GM18909 (cell line): ENCODE measurements at regions not wholly inside any gene's neighbourhood (a gene's known extent, or its start where the extent isn't known, plus 50 kb on each side); places are given as distances from the start of the nearest gene placed in this dataset.
"Not testable (repeated sequence)": the region's sequence is repeated elsewhere in the genome, so short reads cannot be mapped to it uniquely, and the experiment has no call there.

ENCODE experiments used
- ATAC-seq: cut with Tn5 transposase; IDR thresholded peaks from one replicate; pipeline ENCODE4 v1.9.1; 2021; ENCODE audit warnings: mild to moderate bottlenecking; ENCODE audit not compliant: unreplicated experiment, poor library complexity

DNA sequence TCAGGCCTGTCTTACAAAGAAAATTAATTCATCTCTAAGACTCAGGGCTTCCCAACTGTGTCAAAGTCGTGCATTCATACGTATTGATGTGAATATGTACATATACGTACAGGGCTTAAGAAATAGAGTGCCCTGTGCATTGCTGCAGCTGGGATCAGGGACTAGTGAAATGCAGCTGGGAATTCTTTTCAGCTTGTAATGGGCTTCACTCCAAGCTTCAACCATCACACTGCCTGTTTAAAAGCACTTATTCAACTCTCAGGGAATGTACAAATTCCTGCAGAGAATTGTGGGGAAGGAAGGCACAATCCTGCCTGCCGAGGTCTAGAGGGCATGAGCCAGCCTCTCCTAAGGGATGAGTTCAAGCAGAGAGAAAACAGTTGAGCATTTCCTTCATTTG, 59.6 kb upstream of the MAN2A1 start:
- no peak for ATAC-seq

- ATAC-seq, result no peak
These were observed 61.1 kb upstream of the MAN2A1 start for GRCh38 chr5:109628591-109628990.

DNA sequence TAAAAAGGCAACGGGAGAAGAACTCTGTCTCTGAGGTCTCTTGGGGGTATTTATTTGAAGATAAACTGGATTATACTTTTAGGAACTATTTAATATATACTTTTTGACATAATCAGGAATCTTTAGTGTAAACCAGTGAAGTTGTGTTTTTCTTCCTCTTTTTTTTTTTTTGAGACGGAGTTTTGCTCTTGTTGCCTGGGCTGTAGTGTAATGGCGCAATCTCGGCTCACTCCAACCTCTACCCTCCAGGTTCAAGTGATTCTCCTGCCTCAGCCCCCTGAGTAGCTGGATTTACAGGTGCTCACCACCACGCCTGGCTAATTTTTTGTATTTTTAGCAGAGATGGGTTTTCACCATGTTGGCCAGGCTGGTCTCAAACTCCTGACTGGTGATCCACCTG, 68.5 kb upstream of the MAN2A1 start:
- ATAC-seq, result not testable (repeated sequence)

DNA sequence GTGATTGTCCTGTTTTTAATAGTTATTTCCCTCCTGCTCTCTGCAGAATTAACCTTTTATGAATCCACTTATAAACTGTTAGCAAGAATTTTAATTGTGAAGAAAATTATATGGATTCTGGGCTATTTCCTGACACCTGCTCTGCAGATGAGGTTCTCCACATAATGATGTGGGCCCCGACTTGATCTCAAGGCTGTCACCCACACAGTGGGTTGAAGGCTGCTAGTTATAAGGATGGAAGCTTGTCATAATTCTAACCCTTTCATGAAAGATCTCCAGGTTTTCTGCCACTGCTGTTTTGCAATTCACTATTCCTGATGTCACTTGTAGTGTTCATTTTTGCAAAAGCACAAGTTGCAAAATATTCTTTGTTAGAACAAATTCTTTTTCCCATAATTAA, 69.1 kb upstream of the MAN2A1 start:
- no peak for ATAC-seq

DNA sequence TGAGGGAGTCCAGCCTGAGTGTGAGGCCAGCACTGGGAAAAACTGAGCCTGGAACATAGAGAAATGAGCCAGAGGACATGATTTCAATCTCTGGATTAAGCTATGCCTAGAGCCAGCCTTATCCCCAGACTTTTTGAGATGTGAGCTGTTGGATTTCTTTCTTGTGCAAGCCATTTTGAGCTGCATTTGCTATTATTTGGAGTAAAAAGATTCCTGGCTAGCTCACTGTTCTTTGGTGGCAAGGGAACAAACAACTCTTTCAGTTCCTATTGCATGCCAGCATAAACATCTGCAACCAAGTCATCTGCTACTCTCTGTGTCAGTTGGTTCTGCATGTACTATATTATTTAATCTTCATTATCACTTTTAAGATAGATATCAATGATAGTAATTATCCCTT, 70.1 kb upstream of the MAN2A1 start:
- no peak for ATAC-seq

- ATAC-seq, result no peak
These were observed 70.7 kb upstream of the MAN2A1 start for GRCh38 chr5:109619021-109619460.

GRCh38 chr5:109614981-109615380, 74.7 kb upstream of the MAN2A1 start:
- ATAC-seq, result no peak

DNA sequence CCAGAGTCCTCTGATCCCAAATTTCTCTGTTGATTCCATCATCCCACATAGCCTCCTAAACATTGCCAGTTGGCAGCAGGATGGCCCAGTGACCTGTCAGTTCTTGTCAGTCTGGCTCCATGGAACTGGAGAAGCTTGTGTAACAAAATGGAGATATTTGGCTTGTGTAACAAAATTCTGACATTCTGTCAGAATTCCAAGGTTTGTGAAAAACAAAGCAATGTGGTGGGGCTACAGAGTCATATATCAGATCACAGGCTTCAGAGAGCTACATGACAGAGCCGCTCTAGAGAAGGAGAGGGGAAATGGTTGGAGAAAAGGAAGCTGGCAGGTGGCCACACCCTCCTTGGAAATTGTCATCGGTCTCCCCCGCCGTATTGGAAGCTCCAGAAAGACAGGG, 75.4 kb upstream of the MAN2A1 start:
- no peak for ATAC-seq

GRCh38 chr5:109612278-109612905, 77.3 kb upstream of the MAN2A1 start:
- no peak for ATAC-seq

DNA sequence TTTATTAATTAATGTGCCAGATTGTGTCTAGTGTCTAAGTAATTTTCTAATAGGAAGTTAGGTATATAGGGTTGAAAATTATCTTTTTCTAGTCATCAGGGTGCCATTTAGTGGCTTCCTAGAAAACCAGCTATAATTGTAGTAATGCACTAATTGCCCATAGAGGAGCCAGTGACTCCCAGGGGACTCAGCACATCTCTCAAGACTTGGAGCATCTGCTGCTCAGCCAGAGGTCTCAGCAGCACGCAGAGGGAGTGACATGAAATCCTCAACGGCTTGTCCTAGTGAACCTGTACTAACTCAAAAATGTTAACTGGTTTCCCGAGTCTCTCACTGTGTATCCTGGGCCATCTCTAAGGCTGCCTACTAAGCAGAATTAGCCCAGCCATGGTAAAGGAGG, 78.2 kb upstream of the MAN2A1 start:
- ATAC-seq, result no peak

GRCh38 chr5:109611061-109611460, 78.7 kb upstream of the MAN2A1 start:
- ATAC-seq, result no peak

- ATAC-seq, result no peak
These were observed 79.1 kb upstream of the MAN2A1 start for GRCh38 chr5:109610581-109610980.

- ATAC-seq, result no peak
These were observed 84.5 kb upstream of the MAN2A1 start for GRCh38 chr5:109605207-109605730.

- ATAC-seq, result no peak
These were observed 85.0 kb upstream of the MAN2A1 start for GRCh38 chr5:109604758-109605157.

GRCh38 chr5:109601736-109602135, 88.0 kb upstream of the MAN2A1 start:
- ATAC-seq, result no peak

DNA sequence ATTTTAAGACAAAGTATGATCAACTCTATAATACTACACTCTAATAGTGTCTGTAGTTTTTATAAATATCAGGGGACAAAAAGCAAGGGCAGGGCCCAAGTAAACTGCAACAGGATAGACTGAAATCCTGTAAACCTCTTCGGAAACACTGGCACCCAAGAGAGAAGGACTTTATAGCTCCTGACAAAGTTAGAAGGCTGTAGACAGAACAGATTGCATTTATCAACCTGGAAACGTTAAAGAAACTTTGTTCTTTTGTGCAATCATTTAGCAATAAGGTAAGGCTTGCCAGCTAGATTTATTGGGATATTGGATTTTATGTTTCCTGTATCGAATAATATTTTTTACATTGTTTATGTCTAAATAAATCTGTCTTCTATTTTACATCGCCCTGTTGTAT, 91.8 kb upstream of the MAN2A1 start:
- ATAC-seq, result no peak

GRCh38 chr5:109594217-109594616, 95.5 kb upstream of the MAN2A1 start:
- ATAC-seq, result no peak

- no peak for ATAC-seq
These were observed 98.9 kb upstream of the MAN2A1 start for GRCh38 chr5:109590799-109591198.

DNA sequence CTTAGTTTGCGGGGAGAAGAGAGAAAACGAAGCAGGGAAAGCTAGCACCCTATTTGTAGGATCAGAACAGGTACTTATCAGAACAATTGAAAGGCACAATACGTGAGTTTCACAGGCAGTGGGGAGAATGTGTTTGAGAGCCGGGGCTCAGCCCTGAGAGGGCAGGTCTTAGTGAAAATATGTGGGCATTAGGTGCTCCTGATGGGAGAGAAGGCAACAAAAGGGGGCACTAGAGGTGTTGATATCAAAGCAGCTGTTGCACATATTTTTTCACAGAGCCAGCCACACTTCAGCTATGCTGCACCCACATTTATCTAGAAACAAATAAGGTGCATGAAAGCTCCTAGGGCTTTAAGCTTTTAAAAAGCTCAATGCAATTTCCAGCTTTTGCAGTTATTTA, 99.7 kb upstream of the MAN2A1 start:
- ATAC-seq, result no peak

- no peak for ATAC-seq
These were observed 100.5 kb upstream of the MAN2A1 start for GRCh38 chr5:109589239-109589638.

DNA sequence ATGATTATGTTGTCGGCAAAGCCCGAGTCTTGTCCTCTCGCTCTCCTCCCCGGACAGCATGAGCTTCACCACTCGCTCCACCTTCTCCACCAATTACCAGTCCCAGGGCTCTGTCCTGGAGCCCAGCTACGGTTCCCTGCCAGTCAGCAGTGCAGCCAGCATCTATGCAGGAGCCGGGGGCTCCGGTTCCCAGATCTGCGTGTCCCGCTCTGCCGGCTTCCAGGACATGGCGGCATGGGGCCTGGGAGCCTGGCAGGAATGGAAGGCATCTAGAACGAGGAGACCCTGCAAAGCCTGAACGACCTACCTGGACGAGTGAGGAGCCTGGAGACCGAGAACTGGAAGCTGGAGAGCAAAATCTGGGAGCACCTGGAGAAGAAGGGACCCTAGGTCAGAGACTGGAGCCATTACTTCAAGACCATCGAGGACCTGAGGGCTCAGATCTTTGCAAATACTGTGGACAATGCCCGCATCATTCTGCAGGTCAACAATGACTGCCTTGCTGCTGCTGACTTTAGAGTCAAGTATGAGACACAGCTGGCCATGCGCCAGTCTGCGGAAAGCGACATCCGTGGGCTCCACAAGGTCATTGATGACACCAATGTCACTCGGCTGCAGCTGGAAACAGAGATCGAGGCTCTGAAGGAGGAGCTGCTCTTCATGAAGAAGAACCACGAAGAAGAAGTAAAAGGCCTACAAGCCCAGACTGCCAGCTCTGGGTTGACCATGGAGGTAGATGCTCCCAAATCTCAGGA, 101.3 kb upstream of the MAN2A1 start:
- no peak for ATAC-seq
